A673 (cell line): ENCODE measurements at regions not wholly inside any gene's neighbourhood (a gene's known extent, or its start where the extent isn't known, plus 50 kb on each side); places are given as distances from the start of the nearest gene placed in this dataset.
"Not testable (repeated sequence)": the region's sequence is repeated elsewhere in the genome, so short reads cannot be mapped to it uniquely, and the experiment has no call there.

ENCODE experiments used
- BruUV-seq: library from RNA; stranded (reverse); fragments of 400-500 nt; replicated peaks from 2 replicates; lab custom pipeline; 2021; lab: Mats Ljungman, UMichigan
- CTCF ChIA-PET: fragments of 300-600 bp; sonication (Branson Sonifier 250); formaldehyde crosslinking; loops from one replicate; lab custom pipeline; 2022; ENCODE audit warnings: antibody characterized with exemption; lab: Charles Lee
- POLR2A ChIA-PET: fragments of 300-600 bp; sonication (Branson Sonifier 250); formaldehyde crosslinking; loops from one replicate; lab custom pipeline; 2022; ENCODE audit warnings: antibody characterized with exemption; ENCODE audit not compliant: low non-redundant PET; lab: Charles Lee
- DNase-seq: peaks from one replicate; pipeline ENCODE4 v3.0.0-alpha.2; 2015; ENCODE audit warnings: low spot score
- H3K27ac ChIP-seq: fragments of 200-600 bp; sonication (generic); 2 replicates; pipeline ENCODE4 v1.5.1; 2016; ENCODE audit warnings: mixed run types, low read depth, mild to moderate bottlenecking, mixed read lengths, antibody characterized with exemption, low read length; ENCODE audit not compliant: poor library complexity, severe bottlenecking
- H3K27me3 ChIP-seq: fragments of 200-600 bp; sonication (generic); replicated peaks from 2 replicates; pipeline ENCODE4 v1.6.1; 2017; ENCODE audit warnings: mixed run types, low read depth, mild to moderate bottlenecking, mixed read lengths, antibody characterized with exemption, low read length; ENCODE audit not compliant: insufficient read depth, poor library complexity
- H3K36me3 ChIP-seq: fragments of 200-600 bp; sonication (generic); 2 replicates; pipeline ENCODE4 v1.6.1; 2016; ENCODE audit warnings: mixed run types, mild to moderate bottlenecking, mixed read lengths, antibody characterized with exemption, low read length; ENCODE audit not compliant: insufficient read depth, poor library complexity, severe bottlenecking
- H3K4me1 ChIP-seq: fragments of 200-600 bp; sonication (generic); 2 replicates; pipeline ENCODE4 v1.6.1; 2017; ENCODE audit warnings: mixed run types, mild to moderate bottlenecking, mixed read lengths, antibody characterized with exemption, low read length; ENCODE audit not compliant: insufficient read depth, poor library complexity, severe bottlenecking
- H3K4me3 ChIP-seq: fragments of 200-600 bp; sonication (generic); 2 replicates; pipeline ENCODE4 v1.5.1; 2016; ENCODE audit warnings: low read depth, mixed run types, mild to moderate bottlenecking, mixed read lengths, low read length; ENCODE audit not compliant: poor library complexity, severe bottlenecking
- H3K9me3 ChIP-seq: fragments of 200-600 bp; sonication (generic); 2 replicates; pipeline ENCODE4 v1.6.1; 2016; ENCODE audit warnings: mixed run types, low read depth, mild to moderate bottlenecking, mixed read lengths, antibody characterized with exemption, low read length; ENCODE audit not compliant: poor library complexity, severe bottlenecking
- EZH2 ChIP-seq: fragments of 200-600 bp; sonication (generic); IDR thresholded peaks from 2 replicates; pipeline ENCODE4 v1.6.1; 2017; ENCODE audit warnings: borderline replicate concordance, low read depth, mild to moderate bottlenecking, mixed read lengths, antibody characterized with exemption, low read length; ENCODE audit not compliant: poor library complexity, severe bottlenecking
- intact Hi-C: fragments of 100-400 bp; cut with micrococcal nuclease; formaldehyde crosslinking; loops from one replicate; pipeline ENCODE4 v1.10.0; 2022; ENCODE audit not compliant: unreplicated experiment
- TF ChIP-seq, protein P1 (sequence below): fragments of 300-800, 200-600 bp; sonication (generic); conservative IDR thresholded peaks from 2 replicates; pipeline ENCODE4 v1.5.1; 2017; ENCODE audit warnings: low read depth, mild to moderate bottlenecking, antibody characterized with exemption, low read length, moderate library complexity, mixed read lengths

GRCh38 chr21:22189278-22189677 lies 1191.1 kb downstream of the NCAM2 start:
- TF ChIP-seq EZH2, result no peak
- TF ChIP-seq, protein P1, sequence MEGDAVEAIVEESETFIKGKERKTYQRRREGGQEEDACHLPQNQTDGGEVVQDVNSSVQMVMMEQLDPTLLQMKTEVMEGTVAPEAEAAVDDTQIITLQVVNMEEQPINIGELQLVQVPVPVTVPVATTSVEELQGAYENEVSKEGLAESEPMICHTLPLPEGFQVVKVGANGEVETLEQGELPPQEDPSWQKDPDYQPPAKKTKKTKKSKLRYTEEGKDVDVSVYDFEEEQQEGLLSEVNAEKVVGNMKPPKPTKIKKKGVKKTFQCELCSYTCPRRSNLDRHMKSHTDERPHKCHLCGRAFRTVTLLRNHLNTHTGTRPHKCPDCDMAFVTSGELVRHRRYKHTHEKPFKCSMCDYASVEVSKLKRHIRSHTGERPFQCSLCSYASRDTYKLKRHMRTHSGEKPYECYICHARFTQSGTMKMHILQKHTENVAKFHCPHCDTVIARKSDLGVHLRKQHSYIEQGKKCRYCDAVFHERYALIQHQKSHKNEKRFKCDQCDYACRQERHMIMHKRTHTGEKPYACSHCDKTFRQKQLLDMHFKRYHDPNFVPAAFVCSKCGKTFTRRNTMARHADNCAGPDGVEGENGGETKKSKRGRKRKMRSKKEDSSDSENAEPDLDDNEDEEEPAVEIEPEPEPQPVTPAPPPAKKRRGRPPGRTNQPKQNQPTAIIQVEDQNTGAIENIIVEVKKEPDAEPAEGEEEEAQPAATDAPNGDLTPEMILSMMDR, result no peak
- CTCF ChIA-PET, result no interaction called here
- H3K4me1 ChIP-seq, result peaks cover 3% of the 10 kb centered on the region
- DNase-seq, result no peak
- H3K27ac ChIP-seq, result no peak overlapping the region
- BruUV-seq, result no TSS peak
- no peaks in the 10 kb centered on the region for H3K36me3 ChIP-seq
- no peaks in the 10 kb centered on the region for H3K9me3 ChIP-seq
- no peaks in the 10 kb centered on the region for H3K27me3 ChIP-seq
- intact Hi-C loops, result no loop called here
- H3K4me3 ChIP-seq, result no peak overlapping the region
- POLR2A ChIA-PET, result no interaction called here

- H3K4me3 ChIP-seq, result no peak overlapping the region
- H3K4me1 ChIP-seq, result peaks cover 3% of the 10 kb centered on the region
- CTCF ChIA-PET, result no interaction called here
- intact Hi-C loops, result no loop called here
- TF ChIP-seq, protein P1, result no peak
- no peak for TF ChIP-seq EZH2
- H3K9me3 ChIP-seq, result no peaks in the 10 kb centered on the region
- no peak for DNase-seq
- no TSS peak for BruUV-seq
- no peak overlapping the region for H3K27ac ChIP-seq
- H3K36me3 ChIP-seq, result no peaks in the 10 kb centered on the region
- no peaks in the 10 kb centered on the region for H3K27me3 ChIP-seq
- POLR2A ChIA-PET, result no interaction called here
Observed at GRCh38 chr21:22191581-22191980, 1193.4 kb downstream of the NCAM2 start.

DNA sequence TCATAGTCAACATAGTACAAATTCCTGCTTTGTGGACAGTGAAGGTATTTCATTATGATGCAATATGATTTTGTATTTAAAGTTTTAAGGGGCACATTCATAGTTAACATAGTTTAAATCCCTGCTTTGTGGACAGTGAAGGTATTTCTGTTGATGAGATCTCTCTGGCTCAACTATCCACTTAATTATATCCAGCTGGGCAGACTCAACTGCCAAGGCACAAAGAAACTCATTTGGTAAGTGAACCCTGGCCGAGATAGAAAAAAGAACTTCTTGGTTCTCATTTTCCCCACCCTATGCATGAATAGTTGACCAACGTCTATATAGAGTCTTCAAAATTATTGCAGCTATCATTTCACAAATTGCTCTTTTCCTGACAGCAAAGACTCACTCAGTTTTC lies 1194.6 kb downstream of the NCAM2 start:
- ChIA-PET POLR2A (no interaction called here), CTCF (no interaction called here)
- no peaks in the 10 kb centered on the region for H3K9me3 ChIP-seq
- DNase-seq, result peak; percentile 5
- peaks cover 3% of the 10 kb centered on the region for H3K4me1 ChIP-seq
- no peak overlapping the region for H3K4me3 ChIP-seq
- no peak overlapping the region for H3K27ac ChIP-seq
- H3K27me3 ChIP-seq, result no peaks in the 10 kb centered on the region
- H3K36me3 ChIP-seq, result no peaks in the 10 kb centered on the region
- TF ChIP-seq EZH2, result no peak
- TF ChIP-seq, protein P1, result no peak
- no TSS peak for BruUV-seq
- intact Hi-C loops, result no loop called here

GRCh38 chr21:22194986-22195385 lies 1196.8 kb downstream of the NCAM2 start:
- CTCF ChIA-PET, H3K9me3 ChIP-seq, intact Hi-C loops, DNase-seq, H3K27me3 ChIP-seq, H3K36me3 ChIP-seq, H3K27ac ChIP-seq, H3K4me1 ChIP-seq, BruUV-seq, H3K4me3 ChIP-seq, POLR2A ChIA-PET: not testable (repeated sequence)
